ENCODE measurements at regions not wholly inside any gene's neighbourhood (a gene's known extent, or its start where the extent isn't known, plus 50 kb on each side); places are given as distances from the start of the nearest gene placed in this dataset.
A peak's percentile ranks its signal among the peaks of the same experiment; 100 is the strongest.

DNA sequence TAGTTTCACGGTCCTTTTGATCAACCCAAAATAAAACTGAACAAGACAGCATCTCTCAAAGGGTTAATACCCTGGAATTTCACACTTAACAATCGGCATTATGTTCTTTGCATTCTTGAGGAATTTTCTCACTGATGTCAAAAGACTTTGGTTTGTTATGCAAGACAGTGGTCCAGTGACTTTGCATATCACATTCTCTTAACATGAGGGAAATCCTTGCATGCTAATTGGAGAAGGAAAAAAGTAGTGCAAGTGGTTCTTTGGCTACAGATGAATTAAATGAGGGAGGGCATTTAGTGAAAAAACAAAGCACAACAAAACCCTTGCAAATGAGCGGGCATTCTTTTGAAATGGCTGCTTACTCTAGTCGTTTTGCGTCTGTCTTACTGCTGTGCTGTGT lies 105.1 kb upstream of the LIMCH1 start:
- intact Hi-C loops (cut with micrococcal nuclease), result no loop called here
- Histone ChIP-seq H3K27me3 (ENCODE audit: control insufficient read depth, insufficient read depth, low read length) (no peaks in the 10 kb centered on the region), H4K5ac (ENCODE audit: low read depth, low read length) (no peak overlapping the region), H3K14ac (replicated peaks; ENCODE audit: low read depth, low read length) (no peak overlapping the region), H3K4me2 (ENCODE audit: low read depth, low read length) (no peak overlapping the region), H3K18ac (ENCODE audit: low read depth, low read length) (no peak overlapping the region), H4K8ac (ENCODE audit: low read depth in 2 of 2, low read length in 2 of 2) (no peak overlapping the region), H3K9me1 (ENCODE audit: insufficient read depth, low read length) (no peaks in the 10 kb centered on the region), H3K23ac (ENCODE audit: low read depth, low read length) (no peak overlapping the region), H3K9me3 (ENCODE audit: control insufficient read depth, insufficient read depth, low read length) (no peaks in the 10 kb centered on the region), H3K4ac (ENCODE audit: low read depth, low read length) (no peak overlapping the region), H2AK5ac (ENCODE audit: low read depth, low read length) (no peak overlapping the region), H3K9ac (ENCODE audit: low read depth, low read length) (no peak overlapping the region), H3K4me1 (ENCODE audit: control insufficient read depth, insufficient read depth, low read length) (no peaks in the 10 kb centered on the region), H2BK15ac (ENCODE audit: low read depth, low read length) (no peak overlapping the region), H2AFZ (replicated peaks; ENCODE audit: low read length, poor library complexity) (no peak overlapping the region), H3K27ac (ENCODE audit: insufficient read depth, low read length) (no peak overlapping the region), H2BK5ac (ENCODE audit: low read depth, low read length, poor library complexity, severe bottlenecking) (no peak overlapping the region), H2AK9ac (replicated peaks; ENCODE audit: low read depth, low read length, poor library complexity) (no peak overlapping the region), H4K91ac (ENCODE audit: insufficient read depth, low read depth, low read length) (no peak overlapping the region; the same call in 1 of the 2 replicates), H3K36me3 (ENCODE audit: control insufficient read depth, insufficient read depth, low read length) (no peaks in the 10 kb centered on the region), H3K79me1 (ENCODE audit: low read depth in 1 of 2, low read length in 2 of 2) (no peaks in the 10 kb centered on the region), H3K56ac (ENCODE audit: extremely low read depth, insufficient read depth, low read length) (no peak overlapping the region), H4K20me1 (ENCODE audit: insufficient read depth, low read length) (no peaks in the 10 kb centered on the region), H3K4me3 (ENCODE audit: insufficient read depth, low read depth, low read length) (no peak overlapping the region), H2BK20ac (ENCODE audit: low read depth, low read length) (no peak overlapping the region), H2BK120ac (ENCODE audit: low read depth, low read length) (no peak overlapping the region)
- ATAC-seq (ENCODE audit: low read depth) (no peak), DNase-seq (peak; percentile 8)
- peak; percentile 40; the same call in 1 of the 2 replicates for TF ChIP-seq CEBPB (IDR thresholded peaks at IDR 0.05; ENCODE audit: low read depth, low read length)
- TF ChIP-seq MAFK (IDR thresholded peaks at IDR 0.05; ENCODE audit: low read depth, low read length), result no peak
- ChIA-PET POLR2A (ENCODE audit: unreplicated experiment) (no interaction called here), CTCF (no interaction called here)
- no CpG with 5 or more reads among the region's 5 CpGs for WGBS, 2 experiments (ENCODE audit: extremely low coverage in 2 of 2, insufficient read length in 1 of 2)
- dilution Hi-C loops (cut with HindIII; ENCODE audit: low sequenced_read_pairs, unreplicated experiment), result no loop called here
- in situ Hi-C loops (cut with MboI; ENCODE audit: low sequenced_read_pairs), result no loop called here
- BruUV-seq (replicated peaks), result no TSS peak

Data from IMR-90 (cell line).